ENCODE measurements at regions not wholly inside any gene's neighbourhood (a gene's known extent, or its start where the extent isn't known, plus 50 kb on each side); places are given as distances from the start of the nearest gene placed in this dataset.
"Not testable (repeated sequence)": the region's sequence is repeated elsewhere in the genome, so short reads cannot be mapped to it uniquely, and the experiment has no call there.

GRCh38 chr6:68077661-68078060 is 557.4 kb upstream of the ADGRB3 start:
- DNase-seq (ENCODE audit: low spot score): no peak
- no peaks in the 10 kb centered on the region for H3K4me1 Mint-ChIP-seq (ENCODE audit: low read depth)
- H3K36me3 Mint-ChIP-seq (ENCODE audit: low read depth): no peaks in the 10 kb centered on the region

GRCh38 chr6:68071740-68072139 is 563.3 kb upstream of the ADGRB3 start:
- Mint-ChIP-seq H3K4me1 (ENCODE audit: low read depth) (no peaks in the 10 kb centered on the region), H3K9me3 (ENCODE audit: low read depth) (no peaks in the 10 kb centered on the region), H3K4me3 (ENCODE audit: unreplicated experiment) (no peak overlapping the region), H3K36me3 (ENCODE audit: low read depth) (no peaks in the 10 kb centered on the region), H3K27me3 (ENCODE audit: low read depth) (peaks cover 7% of the 10 kb centered on the region), H3K27ac (ENCODE audit: unreplicated experiment) (no peak overlapping the region)
- no peak for DNase-seq (ENCODE audit: low spot score)
- no peak for TF ChIP-seq CTCF (IDR thresholded peaks at IDR 0.05)

More at GRCh38 chr6:68077661-68078060, 557.4 kb upstream of the ADGRB3 start:
- no peak overlapping the region for H3K27ac Mint-ChIP-seq (ENCODE audit: unreplicated experiment)
- no peak overlapping the region for H3K4me3 Mint-ChIP-seq (ENCODE audit: unreplicated experiment)
- H3K9me3 Mint-ChIP-seq (ENCODE audit: low read depth): no peaks in the 10 kb centered on the region
- no peak for TF ChIP-seq CTCF (IDR thresholded peaks at IDR 0.05)
- H3K27me3 Mint-ChIP-seq (ENCODE audit: low read depth): peaks cover 3% of the 10 kb centered on the region

- H3K9me3 Mint-ChIP-seq (ENCODE audit: low read depth): no peaks in the 10 kb centered on the region
- no peaks in the 10 kb centered on the region for H3K4me1 Mint-ChIP-seq (ENCODE audit: low read depth)
- H3K27ac Mint-ChIP-seq (ENCODE audit: unreplicated experiment): no peak overlapping the region
- DNase-seq (ENCODE audit: low spot score): no peak
- no peaks in the 10 kb centered on the region for H3K36me3 Mint-ChIP-seq (ENCODE audit: low read depth)
- peaks cover 8% of the 10 kb centered on the region for H3K27me3 Mint-ChIP-seq (ENCODE audit: low read depth)
- no peak for TF ChIP-seq CTCF (IDR thresholded peaks at IDR 0.05)
- no peak overlapping the region for H3K4me3 Mint-ChIP-seq (ENCODE audit: unreplicated experiment)
Observed at GRCh38 chr6:68069921-68070710, 565.0 kb upstream of the ADGRB3 start.

GRCh38 chr6:68059899-68060298 is 575.2 kb upstream of the ADGRB3 start:
- Mint-ChIP-seq H3K36me3 (ENCODE audit: low read depth) (no peaks in the 10 kb centered on the region), H3K27ac (ENCODE audit: unreplicated experiment) (no peak overlapping the region), H3K4me3 (ENCODE audit: unreplicated experiment) (no peak overlapping the region), H3K4me1 (ENCODE audit: low read depth) (peaks cover 2% of the 10 kb centered on the region), H3K9me3 (ENCODE audit: low read depth) (peaks cover 12% of the 10 kb centered on the region), H3K27me3 (ENCODE audit: low read depth) (peaks cover 2% of the 10 kb centered on the region)
- TF ChIP-seq CTCF (IDR thresholded peaks at IDR 0.05): no peak
- no peak for DNase-seq (ENCODE audit: low spot score)

GRCh38 chr6:68059261-68059660 is 575.8 kb upstream of the ADGRB3 start:
- H3K27me3 Mint-ChIP-seq (ENCODE audit: low read depth): no peaks in the 10 kb centered on the region
- H3K27ac Mint-ChIP-seq (ENCODE audit: unreplicated experiment): no peak overlapping the region
- H3K4me1 Mint-ChIP-seq (ENCODE audit: low read depth): peaks cover 5% of the 10 kb centered on the region
- H3K4me3 Mint-ChIP-seq (ENCODE audit: unreplicated experiment): no peak overlapping the region
- no peaks in the 10 kb centered on the region for H3K36me3 Mint-ChIP-seq (ENCODE audit: low read depth)
- DNase-seq (ENCODE audit: low spot score): no peak
- H3K9me3 Mint-ChIP-seq (ENCODE audit: low read depth): peaks cover 12% of the 10 kb centered on the region
- no peak for TF ChIP-seq CTCF (IDR thresholded peaks at IDR 0.05)

- not testable (repeated sequence) for H3K36me3 Mint-ChIP-seq (ENCODE audit: low read depth); H3K4me3 Mint-ChIP-seq (ENCODE audit: unreplicated experiment); H3K4me1 Mint-ChIP-seq (ENCODE audit: low read depth); DNase-seq (ENCODE audit: low spot score); H3K27ac Mint-ChIP-seq (ENCODE audit: unreplicated experiment); H3K27me3 Mint-ChIP-seq (ENCODE audit: low read depth)
- H3K9me3 Mint-ChIP-seq (ENCODE audit: low read depth): peaks cover 12% of the 10 kb centered on the region
Observed at GRCh38 chr6:68056596-68056995, 578.5 kb upstream of the ADGRB3 start.
